ENCODE measurements at regions not wholly inside any gene's neighbourhood (a gene's known extent, or its start where the extent isn't known, plus 50 kb on each side); places are given as distances from the start of the nearest gene placed in this dataset.

GRCh38 chr17:77394540-77395295 lies 253.9 kb downstream of the SEC14L1 start:
- TF ChIP-seq TAF1 (IDR thresholded peaks at IDR 0.05; ENCODE audit: low read depth, low read length) = no peak
- no peak for TF ChIP-seq CTCF (IDR thresholded peaks at IDR 0.05; ENCODE audit: control extremely low read depth in 1 of 3, insufficient read depth in 1 of 3, low read depth in 1 of 3, low read length in 3 of 3)
- TF ChIP-seq RAD21 (IDR thresholded peaks at IDR 0.05 in 1 of 2, conservative IDR thresholded peaks at IDR 0.05 in 1 of 2; ENCODE audit: low read depth in 2 of 2, low read length in 2 of 2) = no peak
- no peak for TF ChIP-seq MAX (IDR thresholded peaks at IDR 0.05)
- TF ChIP-seq SIN3A (conservative IDR thresholded peaks at IDR 0.05 in 1 of 2, IDR thresholded peaks at IDR 0.05 in 1 of 2; ENCODE audit: low read depth in 1 of 2, low read length in 2 of 2) = no peak
